Esophagus squamous epithelium (tissue), 5 donors: ENCODE measurements at regions not wholly inside any gene's neighbourhood (a gene's known extent, or its start where the extent isn't known, plus 50 kb on each side); places are given as distances from the start of the nearest gene placed in this dataset.

Experiments used
- DNase-seq: peaks from one replicate; lab custom pipeline; 2025; lab: John Stamatoyannopoulos, UW
- H3K27ac ChIP-seq, 4 donors: fragments of 200-600 bp; sonication (generic); one replicate each; pipeline ENCODE4 v1.5.1; 2016 to 2019; ENCODE audit warnings: mild to moderate bottlenecking in 1 of 4
- H3K27me3 ChIP-seq, 4 donors: fragments of 200-600 bp; sonication (generic); 1 replicate in 3 of 4; 2 replicates in 1 of 4; pipeline versions ENCODE4 v1.5.1 to v1.6.0; 2017 to 2021; ENCODE audit warnings: antibody characterized with exemption in 1 of 4
- H3K36me3 ChIP-seq, 3 donors: fragments of 200-600 bp; sonication (generic); one replicate each; pipeline ENCODE4 v1.5.1; 2016 to 2019
- H3K4me1 ChIP-seq, 3 donors: fragments of 200-600 bp; sonication (generic); one replicate each; pipeline ENCODE4 v1.5.1; 2017 to 2019
- H3K4me3 ChIP-seq, 4 donors: fragments of 200-600 bp; sonication (generic); 1 replicate in 3 of 4; 2 replicates in 1 of 4; pipeline ENCODE4 v1.5.1; 2016 to 2019; ENCODE audit warnings: mild to moderate bottlenecking in 2 of 4, moderate library complexity in 1 of 4
- H3K9me3 ChIP-seq, 3 donors: fragments of 200-600 bp; sonication (generic); one replicate each; pipeline ENCODE4 v1.5.1; 2016 to 2019
- CTCF ChIP-seq, 6 experiments: fragments of 450-650 bp in 4 of 6; fragments of 200-600 bp in 2 of 6; sonication (generic) in 2 of 6; IDR thresholded peaks; one replicate each; pipeline ENCODE4 v1.5.1; 2016 to 2019; ENCODE audit warnings: antibody characterized with exemption in 6 of 6, mild to moderate bottlenecking in 4 of 6, moderate library complexity in 4 of 6
- POLR2A ChIP-seq, 4 donors: fragments of 450-650 bp; IDR thresholded peaks; one replicate each; pipeline ENCODE4 v1.6.1; 2017; ENCODE audit warnings: antibody characterized with exemption in 4 of 4, mild to moderate bottlenecking in 4 of 4, moderate library complexity in 3 of 4
- WGBS, 2 donors: methylation state at CpG; one replicate each; pipeline ENCODE4 v1.1.5; 2018; 5-methylcytosine and 5-hydroxymethylcytosine counted together
- intact Hi-C: fragments of 100-400 bp; cut with DNase I; formaldehyde crosslinking; loops from one replicate; pipeline ENCODE4 v1.15.0; 2022
- donor health status: DM: yes; HTN: yes; CAD: no.

DNA sequence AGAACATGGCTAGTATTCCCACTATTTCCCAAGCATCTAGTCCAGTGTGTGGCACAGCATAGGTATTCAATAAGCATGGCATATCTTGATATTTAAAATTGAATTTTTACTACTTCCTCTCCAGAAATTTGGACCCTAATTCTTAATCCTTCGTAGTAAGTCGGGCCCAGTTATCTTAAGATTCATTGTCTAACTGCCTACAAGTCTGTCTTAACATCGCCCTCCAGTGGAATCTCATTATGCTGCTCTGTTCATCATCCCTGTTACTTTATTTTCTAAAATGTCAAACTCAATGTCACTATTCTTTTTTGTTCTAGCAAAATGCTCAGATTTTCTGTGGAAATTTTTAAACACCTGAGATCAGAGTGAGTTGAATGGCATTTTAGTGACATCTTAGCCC lies 606.2 kb downstream of the KLHL13 start:
- no peaks in the 10 kb centered on the region for H3K9me3 ChIP-seq
- no peak for DNase-seq

DNA sequence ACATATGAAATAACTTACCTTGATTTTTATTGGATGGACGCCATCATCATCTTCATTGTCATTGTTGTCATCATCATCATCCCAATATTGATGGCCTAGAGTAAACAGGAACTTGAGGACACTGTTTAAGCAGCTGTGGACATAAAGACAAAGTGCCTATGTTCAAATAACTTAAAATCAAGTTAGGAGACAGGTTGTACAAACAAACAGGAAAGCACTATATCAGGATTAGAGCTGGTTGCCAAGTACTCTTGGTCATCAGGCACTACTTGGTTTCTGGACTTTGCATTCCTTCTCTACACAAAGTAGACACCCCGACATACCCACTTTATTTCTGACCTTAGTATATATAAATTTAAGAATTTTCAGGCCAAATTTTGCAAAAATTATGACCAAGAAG lies 608.6 kb downstream of the KLHL13 start:
- no peak for TF ChIP-seq CTCF (IDR thresholded peaks at IDR 0.05)
- no peak for TF ChIP-seq POLR2A (IDR thresholded peaks at IDR 0.05)
- intact Hi-C loops: no loop called here

More for the DNA sequence above, 606.2 kb downstream of the KLHL13 start:
- H3K4me1 ChIP-seq: no peaks in the 10 kb centered on the region
- no peak overlapping the region for H3K4me3 ChIP-seq
- no peaks in the 10 kb centered on the region for H3K27me3 ChIP-seq
- H3K27ac ChIP-seq: no peak overlapping the region
- 30 to 34% methylated on average over 3 of the region's 3 CpGs for WGBS, 2 donors
- intact Hi-C loops: no loop called here
- TF ChIP-seq POLR2A (IDR thresholded peaks at IDR 0.05) (no peak), CTCF (IDR thresholded peaks at IDR 0.05) (peak in 1 of 6 experiments; percentile 25)
- no peaks in the 10 kb centered on the region for H3K36me3 ChIP-seq

GRCh38 chrX:117487421-117487820 lies 629.2 kb downstream of the KLHL13 start:
- Histone ChIP-seq H3K27me3 (no peaks in the 10 kb centered on the region), H3K9me3 (no peaks in the 10 kb centered on the region), H3K4me1 (no peaks in the 10 kb centered on the region), H3K27ac (no peak overlapping the region), H3K4me3 (no peak overlapping the region), H3K36me3 (no peaks in the 10 kb centered on the region)
- TF ChIP-seq POLR2A (IDR thresholded peaks at IDR 0.05): no peak
- WGBS, 2 donors: 7 to 15% methylated on average over 1 of the region's 1 CpG
- no peak for DNase-seq
- intact Hi-C loops: no loop called here

More for the DNA sequence above, 608.6 kb downstream of the KLHL13 start:
- Histone ChIP-seq H3K36me3 (no peaks in the 10 kb centered on the region), H3K27ac (no peak overlapping the region), H3K9me3 (no peaks in the 10 kb centered on the region), H3K4me1 (no peaks in the 10 kb centered on the region), H3K4me3 (no peak overlapping the region), H3K27me3 (no peaks in the 10 kb centered on the region)
- DNase-seq: no peak
- 34 to 84% methylated on average over 2 of the region's 2 CpGs for WGBS, 2 donors

DNA sequence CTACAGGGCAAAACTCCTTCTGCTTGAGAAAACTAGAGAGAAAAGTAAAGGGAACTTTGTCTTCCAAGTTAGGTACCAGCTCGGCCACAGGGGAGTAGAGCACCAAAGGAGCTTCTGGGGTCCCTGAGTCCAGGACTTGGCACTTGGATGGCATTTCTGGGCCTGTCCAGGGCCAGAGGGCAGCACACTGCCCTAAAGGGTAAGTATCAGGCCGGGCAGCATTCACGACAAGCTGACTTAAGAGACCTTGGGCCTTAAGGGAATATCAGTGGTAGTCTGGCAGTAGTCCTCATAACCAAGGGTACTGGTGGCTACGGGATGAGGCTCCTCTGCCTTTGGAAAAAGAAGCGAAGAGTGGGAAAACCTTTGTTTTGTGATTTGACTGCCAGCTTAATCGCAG lies 632.7 kb downstream of the KLHL13 start:
- WGBS, 2 donors: 55 to 85% methylated on average over 3 to 6 of the region's 6 CpGs
- H3K27me3 ChIP-seq: no peaks in the 10 kb centered on the region
- H3K4me3 ChIP-seq: no peak overlapping the region
- H3K36me3 ChIP-seq: no peaks in the 10 kb centered on the region
- intact Hi-C loops: no loop called here
- no peaks in the 10 kb centered on the region for H3K4me1 ChIP-seq
- no peak for DNase-seq
- H3K9me3 ChIP-seq: no peaks in the 10 kb centered on the region
- no peak overlapping the region for H3K27ac ChIP-seq
- TF ChIP-seq CTCF (IDR thresholded peaks at IDR 0.05): no peak
- no peak for TF ChIP-seq POLR2A (IDR thresholded peaks at IDR 0.05)

- H3K4me3 ChIP-seq: no peak overlapping the region
- no peaks in the 10 kb centered on the region for H3K36me3 ChIP-seq
- 40% methylated on average over 1 of the region's 1 CpG; no CpG with 5 or more reads in 1 of the 2 donors for WGBS, 2 donors
- H3K27me3 ChIP-seq: no peaks in the 10 kb centered on the region
- H3K4me1 ChIP-seq: no peaks in the 10 kb centered on the region
- TF ChIP-seq CTCF (IDR thresholded peaks at IDR 0.05): no peak
- TF ChIP-seq POLR2A (IDR thresholded peaks at IDR 0.05): no peak
- H3K27ac ChIP-seq: no peak overlapping the region
- intact Hi-C loops: no loop called here
- peaks cover 0 to 9% (median 0%) of the 10 kb centered on the region in 3 donors for H3K9me3 ChIP-seq
- DNase-seq: no peak
Observed at GRCh38 chrX:117458243-117458968, 658.2 kb downstream of the KLHL13 start.
